Activated B cell treated with CpG ODN at 0.5 μM for 24 hours (primary cell): ENCODE measurements at regions not wholly inside any gene's neighbourhood (a gene's known extent, or its start where the extent isn't known, plus 50 kb on each side); places are given as distances from the start of the nearest gene placed in this dataset.

ENCODE experiments used
- ATAC-seq: fragments of 200-7000 bp; cut with Tn5 transposase; one replicate; pipeline ENCODE4 v1.10.0; 2021; ENCODE audit warnings: low read depth, mild to moderate bottlenecking, moderate library complexity
- CTCF ChIA-PET: fragments of 350-600 bp; sonication (Branson Sonifier 250); formaldehyde crosslinking; loops from one replicate; lab custom pipeline; 2021; ENCODE audit warnings: antibody characterized with exemption; lab: Charles Lee
- POLR2A ChIA-PET: fragments of 350-600 bp; sonication (Branson Sonifier 250); formaldehyde crosslinking; loops from one replicate; lab custom pipeline; 2021; ENCODE audit warnings: antibody characterized with exemption; lab: Charles Lee
- DNase-seq: peaks from one replicate; pipeline ENCODE4 v3.0.0; 2022
- H3K27ac Mint-ChIP-seq: one replicate; pipeline ENCODE4 v1.8.0; 2020; ENCODE audit warnings: mixed read lengths
- H3K27me3 Mint-ChIP-seq: one replicate; pipeline ENCODE4 v1.8.0; 2021; ENCODE audit warnings: mixed read lengths
- H3K36me3 Mint-ChIP-seq: one replicate; pipeline ENCODE4 v1.8.0; 2021; ENCODE audit warnings: low read depth, mixed read lengths
- H3K4me1 Mint-ChIP-seq: one replicate; pipeline ENCODE4 v1.8.0; 2021; ENCODE audit warnings: mixed read lengths
- H3K4me3 Mint-ChIP-seq: one replicate; pipeline ENCODE4 v1.8.0; 2020; ENCODE audit warnings: mild to moderate bottlenecking, mixed read lengths
- H3K9me3 Mint-ChIP-seq: one replicate; pipeline ENCODE4 v1.8.0; 2020; ENCODE audit warnings: mixed read lengths
- intact Hi-C: fragments of 100-400 bp; cut with micrococcal nuclease; formaldehyde crosslinking; loops from one replicate; pipeline ENCODE4 v1.15.1; 2024
- TF ChIP-seq, protein P1 (sequence below): fragments of 200-600 bp; IDR thresholded peaks from one replicate; pipeline ENCODE4 v1.8.0; 2022; ENCODE audit warnings: antibody characterized with exemption, mild to moderate bottlenecking

DNA sequence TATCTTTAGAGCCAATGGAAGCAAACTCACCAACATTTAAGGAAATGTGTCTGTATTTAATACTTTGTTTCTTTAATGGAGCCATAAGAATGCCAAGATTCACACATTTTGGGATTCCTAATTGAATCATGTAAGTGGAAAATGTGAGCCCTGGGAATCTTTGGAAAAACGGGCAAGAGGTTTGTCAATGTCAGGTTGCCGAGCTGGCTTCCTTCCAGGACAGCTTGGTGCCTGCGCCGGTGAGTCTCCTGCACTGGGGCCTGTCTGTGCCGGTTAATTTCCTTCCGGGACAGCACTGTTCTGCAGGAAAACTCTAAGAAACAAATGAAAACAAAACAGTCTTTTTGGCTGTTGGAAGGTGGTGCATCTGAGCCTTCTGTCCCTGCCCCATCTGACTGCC, 210.6 kb downstream of the HAPSTR1 start:
- intact Hi-C loops = no loop called here
- TF ChIP-seq, protein P1, sequence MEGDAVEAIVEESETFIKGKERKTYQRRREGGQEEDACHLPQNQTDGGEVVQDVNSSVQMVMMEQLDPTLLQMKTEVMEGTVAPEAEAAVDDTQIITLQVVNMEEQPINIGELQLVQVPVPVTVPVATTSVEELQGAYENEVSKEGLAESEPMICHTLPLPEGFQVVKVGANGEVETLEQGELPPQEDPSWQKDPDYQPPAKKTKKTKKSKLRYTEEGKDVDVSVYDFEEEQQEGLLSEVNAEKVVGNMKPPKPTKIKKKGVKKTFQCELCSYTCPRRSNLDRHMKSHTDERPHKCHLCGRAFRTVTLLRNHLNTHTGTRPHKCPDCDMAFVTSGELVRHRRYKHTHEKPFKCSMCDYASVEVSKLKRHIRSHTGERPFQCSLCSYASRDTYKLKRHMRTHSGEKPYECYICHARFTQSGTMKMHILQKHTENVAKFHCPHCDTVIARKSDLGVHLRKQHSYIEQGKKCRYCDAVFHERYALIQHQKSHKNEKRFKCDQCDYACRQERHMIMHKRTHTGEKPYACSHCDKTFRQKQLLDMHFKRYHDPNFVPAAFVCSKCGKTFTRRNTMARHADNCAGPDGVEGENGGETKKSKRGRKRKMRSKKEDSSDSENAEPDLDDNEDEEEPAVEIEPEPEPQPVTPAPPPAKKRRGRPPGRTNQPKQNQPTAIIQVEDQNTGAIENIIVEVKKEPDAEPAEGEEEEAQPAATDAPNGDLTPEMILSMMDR = no peak
- Mint-ChIP-seq H3K4me1 (no peaks in the 10 kb centered on the region), H3K36me3 (no peaks in the 10 kb centered on the region), H3K27me3 (peaks cover 13% of the 10 kb centered on the region), H3K27ac (no peak overlapping the region), H3K4me3 (no peak overlapping the region), H3K9me3 (peaks cover 3% of the 10 kb centered on the region)
- POLR2A ChIA-PET = no interaction called here
- CTCF ChIA-PET = no interaction called here
- ATAC-seq = no peak
- DNase-seq = no peak

GRCh38 chr16:9306753-9307152, 215.3 kb downstream of the HAPSTR1 start:
- CTCF ChIA-PET = no interaction called here

GRCh38 chr16:9307446-9307845, 216.0 kb downstream of the HAPSTR1 start:
- TF ChIP-seq, protein P1 = no peak

More at GRCh38 chr16:9306753-9307152, 215.3 kb downstream of the HAPSTR1 start:
- TF ChIP-seq, protein P1 = no peak
- ATAC-seq (no peak), DNase-seq (no peak)
- intact Hi-C loops = no loop called here
- POLR2A ChIA-PET = no interaction called here
- Mint-ChIP-seq H3K4me3 (no peak overlapping the region), H3K4me1 (no peaks in the 10 kb centered on the region), H3K27me3 (peaks cover 13% of the 10 kb centered on the region), H3K9me3 (peaks cover 3% of the 10 kb centered on the region), H3K27ac (no peak overlapping the region), H3K36me3 (no peaks in the 10 kb centered on the region)

GRCh38 chr16:9308356-9308801, 216.9 kb downstream of the HAPSTR1 start:
- TF ChIP-seq, protein P1 = no peak
- DNase-seq = no peak
- ChIA-PET CTCF (no interaction called here), POLR2A (no interaction called here)
- no peak overlapping the region for H3K4me3 Mint-ChIP-seq
- H3K27me3 Mint-ChIP-seq = peaks cover 12% of the 10 kb centered on the region
- intact Hi-C loops = no loop called here
- no peak for ATAC-seq
- no peaks in the 10 kb centered on the region for H3K9me3 Mint-ChIP-seq
- H3K4me1 Mint-ChIP-seq = no peaks in the 10 kb centered on the region
- H3K36me3 Mint-ChIP-seq = no peaks in the 10 kb centered on the region
- no peak overlapping the region for H3K27ac Mint-ChIP-seq

More at GRCh38 chr16:9307446-9307845, 216.0 kb downstream of the HAPSTR1 start:
- H3K4me3 Mint-ChIP-seq = no peak overlapping the region
- POLR2A ChIA-PET = no interaction called here
- H3K27me3 Mint-ChIP-seq = peaks cover 12% of the 10 kb centered on the region
- intact Hi-C loops = no loop called here
- no peak overlapping the region for H3K27ac Mint-ChIP-seq
- peaks cover 3% of the 10 kb centered on the region for H3K9me3 Mint-ChIP-seq
- DNase-seq (no peak), ATAC-seq (no peak)
- H3K4me1 Mint-ChIP-seq = no peaks in the 10 kb centered on the region
- CTCF ChIA-PET = no interaction called here
- no peaks in the 10 kb centered on the region for H3K36me3 Mint-ChIP-seq

DNA sequence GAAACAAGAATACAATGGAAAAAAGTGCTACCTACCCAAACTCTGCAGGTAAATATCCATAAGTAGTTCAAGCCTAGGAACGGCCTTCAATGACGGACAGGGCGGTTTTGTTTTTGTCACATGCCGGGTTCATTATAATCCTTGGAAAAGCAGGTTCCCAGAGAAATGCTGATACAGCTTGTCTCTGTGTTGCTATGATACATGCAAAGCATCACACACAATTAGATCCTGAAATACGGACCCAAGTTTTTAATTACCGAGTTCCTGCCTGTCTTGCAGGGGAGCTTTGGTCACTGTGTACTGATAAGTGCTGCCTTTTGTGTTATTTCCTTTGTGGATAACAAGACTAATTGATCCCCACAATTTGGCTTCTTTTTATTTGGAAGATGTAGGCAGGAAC, 217.4 kb downstream of the HAPSTR1 start:
- no peaks in the 10 kb centered on the region for H3K9me3 Mint-ChIP-seq
- H3K36me3 Mint-ChIP-seq = no peaks in the 10 kb centered on the region
- ChIA-PET POLR2A (no interaction called here), CTCF (no interaction called here)
- H3K27ac Mint-ChIP-seq = no peak overlapping the region
- intact Hi-C loops = no loop called here
- H3K4me3 Mint-ChIP-seq = no peak overlapping the region
- no peaks in the 10 kb centered on the region for H3K4me1 Mint-ChIP-seq
- TF ChIP-seq, protein P1 = no peak
- DNase-seq (no peak), ATAC-seq (no peak)
- peaks cover 12% of the 10 kb centered on the region for H3K27me3 Mint-ChIP-seq
